WTC11 (cell line): ENCODE measurements at regions not wholly inside any gene's neighbourhood (a gene's known extent, or its start where the extent isn't known, plus 50 kb on each side); places are given as distances from the start of the nearest gene placed in this dataset.
A peak's percentile ranks its signal among the peaks of the same experiment; 100 is the strongest.

Experiments used
- ATAC-seq: fragments of 200-7000 bp; cut with Tn5 transposase; 2 replicates; pipeline ENCODE4 v1.10.0; 2021; ENCODE audit warnings: mild to moderate bottlenecking, moderate library complexity
- CTCF ChIA-PET: fragments of 300-600 bp; sonication (Branson Sonifier 250); formaldehyde crosslinking; loops from one replicate; lab custom pipeline; 2021; ENCODE audit warnings: antibody characterized with exemption; lab: Charles Lee
- POLR2A ChIA-PET: fragments of 350-600 bp; sonication (Branson Sonifier 250); formaldehyde crosslinking; loops from one replicate; lab custom pipeline; 2021; ENCODE audit warnings: antibody characterized with exemption; lab: Charles Lee
- DNase-seq: peaks from one replicate; pipeline ENCODE4 v3.0.0; 2021; ENCODE audit warnings: low spot score
- H3K27ac Mint-ChIP-seq: 2 replicates; pipeline ENCODE4 v1.8.0; 2021; ENCODE audit warnings: mixed read lengths
- H3K27me3 Mint-ChIP-seq: 2 replicates; pipeline ENCODE4 v1.8.0; 2021; ENCODE audit warnings: low read depth, mild to moderate bottlenecking, moderate library complexity, mixed read lengths
- H3K36me3 Mint-ChIP-seq: 2 replicates; pipeline ENCODE4 v1.8.0; 2021; ENCODE audit warnings: mixed read lengths
- H3K4me1 Mint-ChIP-seq: 2 replicates; pipeline ENCODE4 v1.8.0; 2022; ENCODE audit warnings: mixed read lengths
- H3K4me3 Mint-ChIP-seq: 2 replicates; pipeline ENCODE4 v1.8.0; 2021; ENCODE audit warnings: mild to moderate bottlenecking, moderate library complexity, mixed read lengths
- H3K9me3 Mint-ChIP-seq: 2 replicates; pipeline ENCODE4 v1.8.0; 2021; ENCODE audit warnings: mixed read lengths
- CREM ChIP-seq: sonication (generic); formaldehyde crosslinking; IDR thresholded peaks from 2 replicates; pipeline ENCODE4 v1.8.1; 2022; ENCODE audit warnings: mild to moderate bottlenecking, missing genetic modification reagents, moderate library complexity
- E2F1 ChIP-seq: sonication (generic); formaldehyde crosslinking; IDR thresholded peaks from 2 replicates; pipeline ENCODE4 v1.8.0; 2022; ENCODE audit warnings: mild to moderate bottlenecking, missing genetic modification reagents
- E2F5 ChIP-seq: sonication (generic); formaldehyde crosslinking; IDR thresholded peaks from 2 replicates; pipeline ENCODE4 v1.8.1; 2022; ENCODE audit warnings: mild to moderate bottlenecking, moderate library complexity, missing genetic modification reagents
- ELF4 ChIP-seq: sonication (generic); formaldehyde crosslinking; IDR thresholded peaks from 2 replicates; pipeline ENCODE4 v1.8.1; 2022; ENCODE audit warnings: low read depth, mild to moderate bottlenecking, moderate library complexity, missing genetic modification reagents
- ERG ChIP-seq: fragments of 250-450 bp; sonication (Bioruptor Pico); IDR thresholded peaks from 2 replicates; pipeline ENCODE4 v1.8.0; 2021; ENCODE audit warnings: mild to moderate bottlenecking
- FOXK1 ChIP-seq: sonication (generic); formaldehyde crosslinking; IDR thresholded peaks from 2 replicates; pipeline ENCODE4 v1.8.0; 2022; ENCODE audit warnings: mild to moderate bottlenecking, moderate library complexity, missing genetic modification reagents
- HMGA2 ChIP-seq: fragments of 250-450 bp; sonication (Bioruptor Pico); IDR thresholded peaks from 2 replicates; pipeline ENCODE4 v1.4.0; 2021; ENCODE audit warnings: mild to moderate bottlenecking, moderate library complexity
- MXD4 ChIP-seq: fragments of 250-450 bp; sonication (Bioruptor Pico); IDR thresholded peaks from 2 replicates; pipeline ENCODE4 v1.8.0; 2021; ENCODE audit warnings: mild to moderate bottlenecking, moderate library complexity, borderline replicate concordance
- NFATC4 ChIP-seq: fragments of 250-450 bp; sonication (Bioruptor Pico); IDR thresholded peaks from 2 replicates; pipeline ENCODE4 v1.9.0; 2021; ENCODE audit warnings: mild to moderate bottlenecking
- NFE2L1 ChIP-seq: sonication (generic); formaldehyde crosslinking; IDR thresholded peaks from 2 replicates; pipeline ENCODE4 v1.8.1; 2023; ENCODE audit warnings: missing genetic modification reagents
- NR2C2 ChIP-seq: sonication (generic); formaldehyde crosslinking; IDR thresholded peaks from 2 replicates; pipeline ENCODE4 v1.8.0; 2022; ENCODE audit warnings: mild to moderate bottlenecking, missing genetic modification reagents
- RELA ChIP-seq: sonication (generic); formaldehyde crosslinking; IDR thresholded peaks from 2 replicates; pipeline ENCODE4 v1.8.1; 2022; ENCODE audit warnings: missing genetic modification reagents, mild to moderate bottlenecking, borderline replicate concordance
- SMAD4 ChIP-seq: sonication (generic); formaldehyde crosslinking; IDR thresholded peaks from 2 replicates; pipeline ENCODE4 v1.8.0; 2022; ENCODE audit warnings: mild to moderate bottlenecking, missing genetic modification reagents
- SP1 ChIP-seq: sonication (generic); formaldehyde crosslinking; conservative IDR thresholded peaks from 2 replicates; pipeline ENCODE4 v1.8.1; 2022; ENCODE audit warnings: missing genetic modification reagents
- STAT6 ChIP-seq: sonication (generic); formaldehyde crosslinking; conservative IDR thresholded peaks from 2 replicates; pipeline ENCODE4 v1.8.1; 2023; ENCODE audit warnings: mild to moderate bottlenecking, low read depth, missing genetic modification reagents, moderate library complexity
- TCF7 ChIP-seq: sonication (generic); formaldehyde crosslinking; IDR thresholded peaks from 2 replicates; pipeline ENCODE4 v1.8.0; 2022; ENCODE audit warnings: mild to moderate bottlenecking, low read depth, missing genetic modification reagents, moderate library complexity
- USF1 ChIP-seq: sonication (generic); formaldehyde crosslinking; IDR thresholded peaks from 2 replicates; pipeline ENCODE4 v1.8.0; 2022; ENCODE audit warnings: mild to moderate bottlenecking, missing genetic modification reagents
- ZNF263 ChIP-seq: sonication (generic); formaldehyde crosslinking; IDR thresholded peaks from 2 replicates; pipeline ENCODE4 v1.8.1; 2022; ENCODE audit warnings: low read depth, mild to moderate bottlenecking, moderate library complexity, missing genetic modification reagents
- ZNF281 ChIP-seq: sonication (generic); formaldehyde crosslinking; IDR thresholded peaks from 2 replicates; pipeline ENCODE4 v1.8.0; 2023; ENCODE audit warnings: mild to moderate bottlenecking, missing genetic modification reagents

- DNase-seq = no peak
- Mint-ChIP-seq H3K27me3 (peaks cover 27% of the 10 kb centered on the region), H3K27ac (no peak overlapping the region), H3K9me3 (peaks cover 13% of the 10 kb centered on the region)
- ChIA-PET POLR2A (no interaction called here), CTCF (interaction anchor here (0.6 kb wide), 1 partner anchor 73 kb away, joined by 6 read pairs; no protein-coding TSS in a partner anchor)
- no peak for TF ChIP-seq ZNF263 (CRISPR knock-in tag)
- TF ChIP-seq HMGA2 (CRISPR knock-in tag) = no peak
- no peak for TF ChIP-seq E2F5
- no peak for TF ChIP-seq SMAD4 (CRISPR knock-in tag)
- TF ChIP-seq STAT6 (CRISPR knock-in tag) = no peak
- TF ChIP-seq ERG (CRISPR knock-in tag) = no peak
- TF ChIP-seq NFE2L1 (CRISPR knock-in tag) = no peak
- TF ChIP-seq TCF7 (CRISPR knock-in tag) = no peak
- TF ChIP-seq, all 79 proteins: peak for 0
- no peak for ATAC-seq
- Mint-ChIP-seq H3K36me3 (peaks cover 11% of the 10 kb centered on the region), H3K4me3 (no peak overlapping the region), H3K4me1 (peaks cover 46% of the 10 kb centered on the region)
Measured at GRCh38 chr6:4482461-4482860, 293.7 kb upstream of the CDYL start.

- POLR2A ChIA-PET = no interaction called here
- Mint-ChIP-seq H3K27me3 (peaks cover 32% of the 10 kb centered on the region), H3K4me3 (no peak overlapping the region; the same call in 1 of the 2 replicates), H3K27ac (no peak overlapping the region; the same call in 1 of the 2 replicates), H3K4me1 (peaks cover 32% of the 10 kb centered on the region), H3K36me3 (peaks cover 4% of the 10 kb centered on the region; the same call in 1 of the 2 replicates), H3K9me3 (peaks cover 11% of the 10 kb centered on the region)
- CTCF ChIA-PET = no interaction called here
- DNase-seq (no peak), ATAC-seq (peak; percentile 64)
- TF ChIP-seq NR2C2 (CRISPR knock-in tag) (no peak), RELA (CRISPR knock-in tag) (no peak), ELF4 (CRISPR knock-in tag) (no peak), FOXK1 (no peak), ZNF281 (CRISPR knock-in tag) (no peak), MXD4 (CRISPR knock-in tag) (no peak), HMGA2 (CRISPR knock-in tag) (no peak), E2F1 (no peak), NFATC4 (CRISPR knock-in tag) (no peak), USF1 (no peak), CREM (CRISPR knock-in tag) (no peak), SP1 (no peak)
Measured at GRCh38 chr6:4480788-4481735, 295.1 kb upstream of the CDYL start.
